Stimulated activated CD8-positive, alpha-beta memory T cell treated with anti-CD3 and anti-CD28 coated beads, Interleukin-4, amount 100 ng/mL, for 1 hour (primary cell): ENCODE measurements at regions not wholly inside any gene's neighbourhood (a gene's known extent, or its start where the extent isn't known, plus 50 kb on each side); places are given as distances from the start of the nearest gene placed in this dataset.
"Not testable (repeated sequence)": the region's sequence is repeated elsewhere in the genome, so short reads cannot be mapped to it uniquely, and the experiment has no call there.

Experiments
- DNase-seq, 2 donors: peaks; one replicate each; pipeline ENCODE4 v3.0.0-alpha.2; 2020; ENCODE audit warnings: low read depth in 2 of 2, low spot score in 1 of 2

DNA sequence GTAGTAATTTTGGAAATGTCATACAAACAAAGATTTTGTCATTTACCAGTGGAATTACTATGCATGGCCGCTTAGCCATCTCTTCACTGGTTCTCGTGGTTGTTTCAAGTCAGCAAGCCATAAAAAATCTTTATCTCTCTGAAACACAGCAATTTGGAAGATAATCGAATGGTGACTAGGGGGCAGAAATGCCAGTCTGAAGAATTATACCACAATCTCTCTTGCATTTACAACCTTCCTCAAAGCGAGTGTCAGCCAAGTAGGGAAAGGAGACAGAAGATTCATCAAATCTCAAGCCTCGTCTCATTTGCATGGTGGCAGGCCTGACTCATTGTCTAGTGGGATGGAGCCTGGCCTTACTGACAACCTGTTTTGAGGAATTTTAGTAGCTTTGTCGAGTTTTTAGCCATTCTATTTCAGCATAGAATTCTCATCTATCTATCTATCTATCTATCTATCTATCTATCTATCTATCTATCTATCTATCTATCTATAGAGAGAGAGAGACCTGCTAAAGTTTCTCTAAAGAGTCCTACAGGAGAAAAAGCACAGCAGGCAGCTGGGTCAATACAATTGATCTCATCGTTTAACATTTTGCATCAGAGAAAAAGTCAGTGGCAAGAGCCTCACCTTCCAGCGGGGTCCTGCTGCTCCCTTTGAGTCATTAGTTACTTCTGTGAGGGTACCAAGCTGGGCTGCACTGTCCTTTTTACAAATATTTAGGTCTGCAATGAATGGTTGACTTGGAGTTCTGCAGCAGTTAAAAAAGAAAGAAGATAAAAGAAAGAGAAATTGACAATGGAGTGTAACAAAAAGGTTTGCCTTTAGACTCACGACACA is 572.8 kb downstream of the TFAP2A start:
- no peak for DNase-seq

DNA sequence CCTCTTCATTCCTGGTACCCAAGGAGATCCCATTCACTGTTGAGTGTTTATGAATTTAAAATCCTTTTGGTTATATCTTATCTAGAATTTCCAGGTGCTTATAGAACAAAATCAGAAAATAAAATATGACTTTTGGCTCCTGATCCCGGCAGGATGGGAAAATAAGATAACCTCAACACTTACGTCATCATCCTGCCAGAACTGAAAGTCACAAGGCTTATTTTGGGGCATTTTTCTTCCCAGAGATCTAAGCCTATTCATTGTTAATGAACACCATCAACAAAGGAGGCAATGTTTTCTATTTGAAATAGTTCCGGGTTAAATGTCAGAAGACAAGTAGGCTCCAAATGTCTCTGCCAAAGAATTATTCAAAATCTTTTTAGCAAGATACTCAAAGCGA is 580.6 kb downstream of the TFAP2A start:
- no peak for DNase-seq

DNA sequence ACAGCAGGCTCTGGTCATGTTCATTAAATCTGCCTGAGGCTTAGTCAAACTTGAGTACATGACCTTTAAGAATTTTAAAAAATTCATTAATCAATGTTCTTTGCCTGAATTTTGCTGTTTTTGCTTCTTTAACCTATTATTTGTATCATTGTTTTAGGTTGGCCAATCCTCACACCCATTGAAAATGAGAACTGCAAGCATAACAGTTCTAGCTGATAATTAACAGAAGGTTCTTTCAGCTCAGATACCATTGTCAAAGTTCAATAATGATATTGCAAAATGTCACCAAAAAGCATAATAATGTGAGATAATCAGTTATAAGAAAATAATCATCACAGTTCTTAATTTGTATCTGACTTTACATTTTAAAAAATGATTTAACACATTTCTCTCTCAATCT is 583.1 kb downstream of the TFAP2A start:
- no peak for DNase-seq

DNA sequence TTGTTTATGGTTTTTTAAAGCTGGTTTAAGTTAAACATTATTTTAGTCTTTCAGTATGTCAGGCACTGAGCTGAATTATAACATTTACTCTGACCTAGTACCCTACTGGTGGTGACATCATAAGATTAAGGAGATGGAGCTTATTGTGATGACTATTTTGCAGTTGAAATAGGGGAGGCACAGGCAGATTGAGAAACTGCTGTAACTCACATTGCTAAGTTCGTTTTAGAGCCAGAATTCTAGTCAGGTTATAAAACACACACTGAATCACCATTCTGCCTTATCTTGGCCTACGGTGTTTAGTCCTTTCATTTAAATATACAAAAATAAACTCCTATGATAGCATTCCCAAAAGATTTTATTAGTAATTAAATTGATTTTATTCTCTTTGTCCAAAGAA is 584.1 kb downstream of the TFAP2A start:
- no peak for DNase-seq

DNA sequence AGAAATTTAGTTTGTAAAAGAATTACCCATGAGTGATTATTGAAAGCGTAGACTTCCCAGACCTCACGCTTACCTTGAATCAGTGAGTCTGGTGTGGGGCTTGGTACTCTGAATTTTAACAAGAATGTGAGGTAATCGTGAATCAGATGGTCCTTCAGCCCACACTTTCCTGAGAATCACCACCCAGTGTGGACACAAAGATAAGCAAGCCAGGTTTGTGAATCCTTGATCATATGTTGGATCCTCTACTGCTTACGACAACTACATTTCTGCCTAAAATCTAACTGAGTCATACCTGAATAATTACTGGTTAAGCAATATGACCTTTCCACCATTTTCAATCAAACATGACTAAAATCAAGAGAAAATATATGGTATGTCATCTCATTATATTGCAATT is 589.3 kb downstream of the TFAP2A start:
- DNase-seq: no peak

DNA sequence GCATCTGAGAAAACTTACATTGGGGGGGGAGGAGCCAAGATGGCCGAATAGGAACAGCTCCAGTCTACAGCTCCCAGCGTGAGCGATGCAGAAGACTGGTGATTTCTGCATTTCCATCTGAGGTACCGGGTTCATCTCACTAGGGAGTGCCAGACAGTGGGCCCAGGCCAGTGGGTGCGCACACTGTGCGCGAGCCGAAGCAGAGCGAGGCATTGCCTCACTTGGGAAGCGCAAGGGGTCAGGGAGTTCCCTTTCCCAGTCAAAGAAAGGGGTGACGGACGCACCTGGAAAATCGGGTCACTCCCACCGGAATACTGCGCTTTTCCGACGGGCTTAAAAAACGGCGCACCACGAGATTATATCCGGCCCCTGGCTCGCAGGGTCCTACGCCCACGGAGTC is 604.1 kb downstream of the TFAP2A start:
- DNase-seq: not testable (repeated sequence)

DNA sequence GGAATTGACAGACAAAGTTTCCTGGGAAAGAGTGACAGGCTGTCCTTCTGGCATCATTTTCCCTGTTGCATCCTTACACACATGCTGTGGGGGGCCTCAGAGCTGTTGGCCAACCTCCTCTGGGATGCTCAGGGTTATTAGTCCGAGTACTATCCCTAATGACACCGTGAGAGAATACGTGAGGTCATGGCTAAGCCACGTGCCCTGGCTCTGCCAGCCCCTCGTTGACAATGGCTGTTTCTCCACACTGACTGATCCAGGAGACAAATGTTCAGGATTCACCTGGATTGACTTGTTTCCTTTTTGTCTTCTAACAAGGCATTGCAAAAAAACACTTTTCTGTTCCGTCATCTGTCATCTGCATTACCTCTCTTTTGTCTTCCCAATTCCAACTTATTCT is 604.6 kb downstream of the TFAP2A start:
- DNase-seq: no peak

DNA sequence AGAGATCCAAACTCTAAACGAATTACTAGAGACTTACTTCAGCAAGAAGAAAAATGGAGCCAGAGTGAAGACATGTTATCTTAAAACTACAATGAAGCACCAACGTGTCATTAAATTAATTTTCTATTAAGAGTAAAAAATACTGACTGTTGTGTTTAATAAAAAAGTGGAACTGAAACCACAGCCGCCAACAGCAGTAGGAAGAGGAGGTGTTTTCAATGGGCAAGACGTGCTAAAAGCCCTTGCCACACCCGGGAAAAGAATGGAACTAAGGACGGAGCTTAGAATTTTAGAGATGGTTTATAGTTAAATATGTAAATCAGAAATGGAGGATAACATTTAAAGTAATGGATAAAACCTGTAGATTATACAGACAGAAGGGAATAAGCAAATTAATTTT is 608.7 kb downstream of the TFAP2A start:
- no peak for DNase-seq

DNA sequence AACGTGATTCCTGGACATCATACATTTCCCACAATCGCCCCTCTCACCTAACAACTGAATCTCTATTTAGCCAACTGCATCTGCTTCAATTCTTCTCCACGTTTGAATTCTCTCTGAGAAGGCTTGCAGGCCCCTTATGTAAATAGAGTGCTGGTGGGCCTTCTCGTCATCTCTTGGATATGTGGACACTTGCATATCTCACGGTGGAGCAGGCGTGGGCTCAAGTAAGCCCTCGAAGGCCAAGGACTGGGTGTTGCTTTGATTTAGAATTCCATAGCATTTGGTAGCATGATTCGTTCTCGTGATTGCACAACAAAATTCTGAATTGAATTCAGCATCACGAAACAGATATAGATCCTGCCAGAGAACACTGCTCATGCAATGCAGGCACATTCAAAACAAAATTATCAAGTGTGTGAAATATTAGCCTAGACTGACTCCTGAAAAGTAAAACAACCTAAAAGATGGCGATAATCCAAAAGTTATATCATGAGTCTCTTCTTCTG is 613.6 kb downstream of the TFAP2A start:
- no peak for DNase-seq

DNA sequence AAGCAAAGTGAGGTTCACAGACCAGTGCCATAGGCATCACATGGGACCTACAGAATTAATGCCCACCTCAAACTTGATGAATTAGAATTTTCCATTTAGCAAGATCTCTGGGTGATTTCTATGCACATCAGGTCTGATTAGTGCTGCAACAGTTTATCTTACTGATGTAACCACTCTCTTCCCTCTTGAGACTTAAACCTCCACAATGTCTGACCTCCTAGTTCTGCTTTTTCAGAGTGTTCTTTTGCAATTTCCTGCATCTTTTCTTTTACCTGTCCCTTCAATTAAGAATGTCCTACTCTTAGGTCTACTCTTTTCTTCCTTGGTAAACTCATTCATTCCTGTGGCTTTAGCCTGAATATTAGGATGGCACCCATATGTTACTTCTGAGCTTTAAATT is 615.3 kb downstream of the TFAP2A start:
- no peak for DNase-seq

DNA sequence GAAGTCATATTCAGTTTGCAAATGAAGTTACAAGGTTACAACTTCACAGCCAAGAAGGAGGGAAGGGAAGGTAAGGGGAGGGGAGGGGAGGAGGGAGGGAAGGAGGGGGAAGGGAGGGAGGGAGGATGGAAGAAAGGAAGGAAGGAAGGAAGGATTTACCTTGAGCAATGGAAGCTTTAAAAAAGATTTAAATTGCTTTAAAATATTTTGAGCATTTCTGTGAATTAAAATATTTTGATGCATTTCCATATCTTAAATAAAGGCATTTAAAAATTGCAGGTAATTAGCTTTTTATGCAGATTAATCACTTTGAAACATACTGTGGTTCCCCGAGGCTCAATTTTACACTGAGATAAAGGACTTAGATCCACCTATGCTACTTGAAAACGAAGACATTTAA is 618.0 kb downstream of the TFAP2A start:
- no peak for DNase-seq

DNA sequence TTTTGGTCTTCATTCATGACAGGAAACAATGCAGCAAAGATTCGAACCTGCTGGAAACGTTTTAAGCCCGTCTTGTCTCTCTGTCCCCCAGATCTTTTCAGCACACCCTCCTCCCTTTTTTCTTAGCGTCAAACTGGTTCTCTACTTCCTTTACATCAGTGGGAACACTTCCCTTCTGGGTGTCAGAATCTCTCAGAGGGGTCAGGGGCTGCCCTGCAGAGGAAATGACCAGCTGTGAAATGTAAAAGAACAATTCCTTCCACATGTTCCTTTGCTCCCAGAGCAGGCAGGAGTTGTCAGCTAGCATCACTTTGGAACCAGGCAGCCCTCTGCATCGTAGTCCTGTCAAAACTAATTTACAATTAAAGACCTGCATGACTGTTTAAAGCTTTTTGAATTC is 619.0 kb downstream of the TFAP2A start:
- DNase-seq: no peak

DNA sequence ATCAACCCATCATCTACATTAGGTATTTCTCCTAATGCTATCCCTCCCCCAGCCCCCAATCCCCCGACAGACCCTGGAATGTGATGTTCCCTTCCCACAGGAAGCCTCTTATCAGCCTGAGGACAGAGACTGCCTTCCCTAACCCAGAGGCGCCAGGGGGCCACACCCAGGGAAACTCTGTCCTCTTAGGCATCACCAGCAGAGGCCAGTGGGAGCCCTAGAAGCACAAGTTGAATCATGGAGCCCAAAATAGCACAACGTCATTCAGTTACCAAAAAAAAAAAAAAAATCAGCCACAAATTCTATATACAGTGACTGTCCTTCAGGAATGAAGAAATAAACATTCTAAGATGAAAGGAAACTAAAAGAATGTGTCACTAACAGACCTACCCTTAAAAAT is 625.7 kb downstream of the TFAP2A start:
- no peak for DNase-seq

DNA sequence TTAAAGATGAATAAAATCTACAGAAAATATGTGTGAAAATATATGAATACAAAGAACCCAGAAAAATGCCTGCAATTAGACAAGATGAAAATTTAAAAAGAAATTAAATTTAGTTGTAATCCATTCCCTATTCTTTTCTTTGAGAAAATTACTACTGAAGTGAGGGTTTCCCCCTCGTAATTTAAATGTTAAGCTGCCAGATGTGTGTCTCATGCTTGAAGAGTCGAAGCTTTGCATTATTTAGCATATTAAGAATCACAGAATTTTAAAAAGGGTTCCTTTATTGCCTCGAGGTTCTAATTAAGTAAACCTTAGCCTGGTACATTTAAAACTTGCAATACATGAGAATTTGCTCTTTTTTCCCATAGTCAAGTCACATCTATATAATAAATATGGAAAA is 630.1 kb downstream of the TFAP2A start:
- DNase-seq: no peak

DNA sequence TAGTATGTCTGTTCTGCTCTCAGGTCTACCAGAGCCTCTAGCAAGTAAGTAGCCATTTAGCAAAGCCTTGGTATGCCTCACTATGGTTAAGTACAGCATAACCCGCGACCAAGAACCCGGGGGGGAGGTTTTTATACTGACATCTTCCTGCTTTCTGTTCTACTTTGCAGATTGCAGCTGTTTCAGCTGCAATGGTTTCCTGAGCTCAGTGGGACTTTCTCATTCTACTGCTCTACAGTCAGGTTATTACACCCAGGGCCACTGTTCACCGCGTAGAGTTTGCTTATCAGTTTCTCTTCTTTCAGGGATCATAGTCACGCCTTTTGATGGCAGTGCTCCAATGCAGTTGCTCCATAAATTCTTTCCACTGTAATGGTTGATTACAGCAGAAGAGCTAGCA is 631.3 kb downstream of the TFAP2A start:
- DNase-seq: no peak

DNA sequence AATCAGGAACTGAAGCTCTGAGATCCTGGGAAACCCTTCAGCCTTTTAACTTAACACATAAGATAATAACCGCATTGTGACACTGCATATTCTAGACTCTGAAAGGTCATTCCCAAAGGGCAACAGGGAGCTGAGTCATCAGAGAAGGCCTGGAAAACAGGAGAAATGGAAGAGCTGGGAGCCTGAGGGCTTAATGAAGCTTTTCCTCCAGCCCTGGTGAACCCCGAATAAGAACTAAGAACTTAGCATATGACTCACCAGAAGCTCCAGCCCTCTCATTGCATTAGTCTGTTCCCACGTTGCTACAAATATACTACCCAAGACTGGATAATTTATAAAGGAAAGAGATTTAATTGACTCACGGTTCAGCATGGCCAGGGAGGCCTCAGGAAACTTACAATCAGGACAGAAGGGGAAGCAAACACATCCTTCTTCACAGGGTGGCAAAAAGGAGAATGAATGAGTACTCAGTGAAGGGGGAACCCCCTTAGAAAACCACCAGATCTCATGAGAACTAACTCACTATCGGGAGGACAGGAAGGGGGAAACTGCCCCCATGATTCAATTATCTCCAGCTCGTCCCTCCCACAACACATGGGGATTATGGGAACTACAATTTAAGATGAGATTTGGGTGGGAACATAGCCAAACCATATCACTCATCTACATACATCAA is 648.5 kb downstream of the TFAP2A start:
- DNase-seq: no peak

DNA sequence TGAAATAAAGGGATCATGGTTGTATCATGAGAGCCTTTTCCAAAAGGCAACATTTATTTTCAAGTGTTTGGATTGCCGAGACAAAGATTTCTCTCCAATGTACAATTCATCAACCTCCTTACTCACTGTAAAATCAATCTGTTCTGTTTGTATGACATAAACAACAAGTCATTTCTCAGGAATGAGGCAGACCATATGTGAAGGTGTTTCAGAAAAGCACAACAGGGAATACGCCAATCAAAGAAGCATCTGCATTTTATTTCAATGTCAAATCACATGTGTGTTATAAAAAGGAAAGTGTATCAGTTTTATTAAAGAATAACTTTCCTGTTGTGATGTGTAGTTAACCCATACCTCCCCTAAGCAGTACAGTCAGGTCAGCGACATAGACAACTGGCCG is 653.7 kb downstream of the TFAP2A start:
- DNase-seq: no peak

DNA sequence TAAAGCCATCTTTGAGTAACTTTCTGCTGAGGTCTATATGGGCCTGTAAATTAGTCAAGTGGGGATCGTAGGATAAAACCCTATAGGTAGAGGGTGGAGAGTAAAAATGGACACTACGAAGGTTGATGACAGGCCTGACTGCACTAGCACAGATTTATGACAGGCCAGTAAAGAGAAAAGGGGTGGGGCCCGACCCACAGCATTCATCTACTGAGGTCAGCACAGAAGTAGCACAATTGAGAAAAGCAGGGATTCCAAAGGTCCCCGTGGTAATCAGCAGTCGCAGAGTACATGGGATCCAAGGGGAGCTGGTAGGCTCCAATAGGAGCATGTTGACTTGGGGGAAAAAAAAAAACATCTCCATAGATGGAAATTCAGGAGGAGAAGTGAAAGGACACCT is 660.4 kb downstream of the TFAP2A start:
- DNase-seq: no peak

DNA sequence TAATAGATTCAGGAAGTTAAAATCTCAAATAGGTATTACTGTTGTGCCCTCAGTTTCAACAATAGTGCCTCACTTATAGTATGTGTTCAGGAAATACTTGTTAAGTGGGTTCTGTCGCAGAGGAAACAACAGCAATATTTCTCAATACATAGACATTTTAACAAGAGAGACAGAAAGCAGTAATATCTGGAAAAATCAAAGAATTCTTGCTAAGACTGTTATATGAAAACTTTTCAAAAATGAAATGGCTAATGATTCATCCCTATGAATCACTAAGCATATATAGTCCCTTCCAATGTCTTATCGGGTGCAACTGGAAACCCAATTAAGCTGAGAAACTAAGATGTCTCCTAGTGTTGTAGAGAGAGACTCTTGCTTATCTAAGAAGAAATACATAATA is 668.9 kb downstream of the TFAP2A start:
- no peak for DNase-seq

DNA sequence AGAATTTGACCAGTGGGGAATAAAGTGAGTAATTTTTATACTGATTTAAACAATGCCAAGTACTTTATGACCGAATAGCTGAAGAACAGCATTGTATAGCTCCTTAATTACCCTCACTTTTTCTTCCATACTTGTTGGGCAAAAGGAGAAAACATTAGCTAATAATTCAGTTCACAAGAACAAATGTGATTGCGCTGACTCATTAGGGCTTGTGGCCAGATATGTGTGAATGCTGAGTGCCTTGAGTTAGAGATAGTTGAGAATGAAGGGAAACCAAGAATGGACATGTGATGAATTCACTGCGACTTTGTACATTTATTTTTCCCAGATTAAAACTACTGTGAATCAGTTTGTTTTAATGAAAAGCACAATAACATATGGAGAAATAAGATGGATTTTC is 669.4 kb downstream of the TFAP2A start:
- DNase-seq: no peak

DNA sequence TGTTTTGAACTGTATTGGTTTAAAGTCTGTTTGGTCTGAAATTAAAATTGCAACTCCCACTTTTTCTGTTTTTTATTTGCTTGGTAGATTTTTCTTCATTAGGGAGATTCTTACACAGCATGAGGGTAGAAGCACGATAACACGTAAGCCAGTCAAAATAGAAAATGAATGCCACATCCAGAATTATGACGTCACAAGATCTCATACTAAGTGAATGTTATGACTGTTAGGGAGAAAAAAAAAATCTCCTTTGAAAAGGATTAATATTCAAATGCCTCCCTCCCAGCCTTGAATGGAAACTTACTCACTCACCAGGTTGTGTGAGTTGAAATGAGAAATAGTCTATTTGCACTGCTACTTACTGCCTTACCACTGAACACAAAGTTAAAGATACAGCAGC is 670.8 kb downstream of the TFAP2A start:
- DNase-seq: no peak

DNA sequence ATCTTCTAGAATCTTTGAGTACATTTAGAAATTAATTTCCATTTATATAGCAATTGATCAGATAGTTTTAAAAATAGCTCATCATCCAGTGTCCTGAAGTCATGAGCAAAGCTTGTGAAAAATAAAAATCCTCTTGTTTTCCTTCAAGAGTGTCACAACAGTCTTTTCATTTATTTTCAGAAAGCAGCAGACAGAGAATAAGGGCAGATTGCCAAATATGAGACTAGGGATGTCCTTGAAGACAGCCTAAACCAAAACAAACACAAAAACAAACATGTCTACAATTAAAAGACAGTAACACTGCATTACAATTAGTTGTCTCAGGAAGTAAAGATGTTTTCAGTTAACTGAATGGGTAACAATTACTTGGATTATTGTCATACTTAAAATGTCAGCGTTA is 682.8 kb downstream of the TFAP2A start:
- DNase-seq: no peak

DNA sequence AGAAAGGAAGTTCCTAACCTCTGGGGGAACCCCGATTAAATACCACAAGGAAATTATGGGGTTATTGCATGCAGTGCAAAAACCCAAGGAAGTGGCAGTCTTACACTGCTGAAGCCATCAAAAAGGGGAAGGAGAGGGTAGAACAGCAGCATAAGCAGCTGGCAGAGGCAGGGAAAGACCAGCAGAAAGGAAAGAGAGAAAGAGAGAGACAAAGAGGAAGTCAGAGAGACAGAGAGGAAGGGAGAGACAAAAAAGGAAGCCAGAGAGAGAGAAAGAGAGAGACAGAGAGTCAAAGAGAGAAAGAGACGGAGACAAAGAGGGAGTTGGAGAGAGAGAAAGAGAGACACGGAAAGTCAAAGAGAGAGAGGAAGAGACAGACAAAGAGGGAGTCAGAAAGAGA is 689.1 kb downstream of the TFAP2A start:
- DNase-seq: not testable (repeated sequence)
